WERI-Rb-1 (cell line): ENCODE measurements at regions not wholly inside any gene's neighbourhood (a gene's known extent, or its start where the extent isn't known, plus 50 kb on each side); places are given as distances from the start of the nearest gene placed in this dataset.

Experiments used
- DNase-seq: peaks from one replicate; pipeline ENCODE4 v3.0.0-alpha.2; 2020
- H3K27ac ChIP-seq: fragments of 250-450 bp; sonication (Bioruptor Pico); 2 replicates; pipeline ENCODE4 v1.5.1; 2020; ENCODE audit warnings: mild to moderate bottlenecking, moderate library complexity
- H3K27me3 ChIP-seq: fragments of 250-450 bp; sonication (Bioruptor Pico); 2 replicates; pipeline ENCODE4 v1.5.1; 2021; ENCODE audit warnings: mild to moderate bottlenecking, low read depth, moderate library complexity; ENCODE audit not compliant: insufficient read depth, severe bottlenecking
- H3K36me3 ChIP-seq: fragments of 250-450 bp; sonication (Bioruptor Pico); 2 replicates; pipeline ENCODE4 v1.5.1; 2020; ENCODE audit warnings: mild to moderate bottlenecking, moderate library complexity
- H3K4me3 ChIP-seq: 2 replicates; pipeline ENCODE4 v1.5.1; 2011; ENCODE audit warnings: low read depth, mild to moderate bottlenecking, control low read depth, low read length
- H3K9me3 ChIP-seq: fragments of 250-450 bp; sonication (Bioruptor Pico); 2 replicates; pipeline ENCODE4 v1.5.1; 2021; ENCODE audit warnings: mild to moderate bottlenecking, moderate library complexity; ENCODE audit not compliant: severe bottlenecking
- CTCF ChIP-seq: IDR thresholded peaks from 2 replicates; pipeline ENCODE4 v1.5.1; 2011; ENCODE audit warnings: low read depth, mild to moderate bottlenecking, control low read depth, inconsistent platforms, low read length

- no peak overlapping the region for H3K27ac ChIP-seq
Observed at GRCh38 chr5:161960314-161960713, 107.3 kb upstream of the GABRG2 start.

GRCh38 chr5:161966564-161966963 is 101.0 kb upstream of the GABRG2 start:
- Histone ChIP-seq H3K27me3 (peaks cover under 1% of the 10 kb centered on the region), H3K4me3 (no peak overlapping the region), H3K9me3 (no peaks in the 10 kb centered on the region), H3K36me3 (no peaks in the 10 kb centered on the region), H3K27ac (no peak overlapping the region)
- TF ChIP-seq CTCF, result peak; percentile 63; the same call in 1 of the 2 replicates
- no peak for DNase-seq

More at GRCh38 chr5:161960314-161960713, 107.3 kb upstream of the GABRG2 start:
- Histone ChIP-seq H3K9me3 (no peaks in the 10 kb centered on the region), H3K27me3 (peaks cover 2% of the 10 kb centered on the region), H3K4me3 (no peak overlapping the region), H3K36me3 (no peaks in the 10 kb centered on the region)
- DNase-seq, result no peak
- no peak for TF ChIP-seq CTCF

- Histone ChIP-seq H3K27me3 (no peaks in the 10 kb centered on the region), H3K36me3 (no peaks in the 10 kb centered on the region), H3K27ac (no peak overlapping the region), H3K4me3 (no peak overlapping the region), H3K9me3 (no peaks in the 10 kb centered on the region)
- DNase-seq, result no peak
- TF ChIP-seq CTCF, result no peak
Observed at GRCh38 chr5:161975350-161975749, 92.2 kb upstream of the GABRG2 start.

GRCh38 chr5:161988077-161988476 is 79.5 kb upstream of the GABRG2 start:
- DNase-seq, result no peak
- no peak for TF ChIP-seq CTCF
- no peak overlapping the region for H3K4me3 ChIP-seq

More at GRCh38 chr5:161988077-161988476, 79.5 kb upstream of the GABRG2 start:
- H3K27me3 ChIP-seq, result no peaks in the 10 kb centered on the region
- no peaks in the 10 kb centered on the region for H3K36me3 ChIP-seq
- no peaks in the 10 kb centered on the region for H3K9me3 ChIP-seq
- H3K27ac ChIP-seq, result no peak overlapping the region
